Neural crest cell (in vitro differentiated cells): ENCODE measurements at regions not wholly inside any gene's neighbourhood (a gene's known extent, or its start where the extent isn't known, plus 50 kb on each side); places are given as distances from the start of the nearest gene placed in this dataset.

ENCODE experiments used
- DNase-seq: peaks from one replicate; pipeline ENCODE4 v3.0.0; 2021; ENCODE audit warnings: low read depth, mixed read lengths, low spot score
- H3K27ac Mint-ChIP-seq: one replicate; pipeline ENCODE4 v1.8.0; 2021; ENCODE audit warnings: mild to moderate bottlenecking, mixed read lengths; ENCODE audit not compliant: unreplicated experiment
- H3K27me3 Mint-ChIP-seq: 2 replicates; pipeline ENCODE4 v1.8.0; 2021; ENCODE audit warnings: low read depth, mild to moderate bottlenecking, mixed read lengths
- H3K36me3 Mint-ChIP-seq: 2 replicates; pipeline ENCODE4 v1.8.0; 2021; ENCODE audit warnings: low read depth, mild to moderate bottlenecking, mixed read lengths
- H3K4me1 Mint-ChIP-seq: 2 replicates; pipeline ENCODE4 v1.8.0; 2021; ENCODE audit warnings: mixed read lengths
- H3K4me3 Mint-ChIP-seq: one replicate; pipeline ENCODE4 v1.8.0; 2021; ENCODE audit warnings: mild to moderate bottlenecking, mixed read lengths
- H3K9me3 Mint-ChIP-seq: 2 replicates; pipeline ENCODE4 v1.8.0; 2021; ENCODE audit warnings: mixed read lengths
- CTCF ChIP-seq: fragments of 200-600 bp; sonication (generic); conservative IDR thresholded peaks from 2 replicates; pipeline ENCODE4 v1.5.0; 2021; ENCODE audit warnings: antibody characterized with exemption, mild to moderate bottlenecking

- no peak overlapping the region for H3K27ac Mint-ChIP-seq
- no peak for TF ChIP-seq CTCF
Measured at GRCh38 chr1:115164940-115165705, 75.8 kb upstream of the TSPAN2 start.

GRCh38 chr1:115164484-115164883 is 75.2 kb upstream of the TSPAN2 start:
- no peak for TF ChIP-seq CTCF
- no peaks in the 10 kb centered on the region for H3K9me3 Mint-ChIP-seq
- no peaks in the 10 kb centered on the region for H3K27me3 Mint-ChIP-seq
- H3K4me1 Mint-ChIP-seq: no peaks in the 10 kb centered on the region
- no peak overlapping the region for H3K27ac Mint-ChIP-seq
- no peak overlapping the region for H3K4me3 Mint-ChIP-seq
- H3K36me3 Mint-ChIP-seq: no peaks in the 10 kb centered on the region
- no peak for DNase-seq

More at GRCh38 chr1:115164940-115165705, 75.8 kb upstream of the TSPAN2 start:
- H3K36me3 Mint-ChIP-seq: no peaks in the 10 kb centered on the region
- no peaks in the 10 kb centered on the region for H3K27me3 Mint-ChIP-seq
- no peaks in the 10 kb centered on the region for H3K9me3 Mint-ChIP-seq
- no peaks in the 10 kb centered on the region for H3K4me1 Mint-ChIP-seq
- DNase-seq: no peak
- no peak overlapping the region for H3K4me3 Mint-ChIP-seq

GRCh38 chr1:115160728-115161127 is 71.4 kb upstream of the TSPAN2 start:
- Mint-ChIP-seq H3K4me3 (no peak overlapping the region), H3K9me3 (no peaks in the 10 kb centered on the region), H3K4me1 (no peaks in the 10 kb centered on the region), H3K27ac (no peak overlapping the region), H3K36me3 (no peaks in the 10 kb centered on the region), H3K27me3 (no peaks in the 10 kb centered on the region)
- no peak for TF ChIP-seq CTCF
- no peak for DNase-seq

- H3K4me1 Mint-ChIP-seq: no peaks in the 10 kb centered on the region
- no peak for DNase-seq
Measured at GRCh38 chr1:115159958-115160357, 70.7 kb upstream of the TSPAN2 start.

GRCh38 chr1:115158181-115158580 is 68.9 kb upstream of the TSPAN2 start:
- no peak for DNase-seq
- TF ChIP-seq CTCF: no peak
- H3K36me3 Mint-ChIP-seq: no peaks in the 10 kb centered on the region
- H3K4me1 Mint-ChIP-seq: no peaks in the 10 kb centered on the region
- H3K27me3 Mint-ChIP-seq: no peaks in the 10 kb centered on the region
- no peak overlapping the region for H3K4me3 Mint-ChIP-seq
- H3K9me3 Mint-ChIP-seq: peaks cover 2% of the 10 kb centered on the region
- H3K27ac Mint-ChIP-seq: no peak overlapping the region

More at GRCh38 chr1:115159958-115160357, 70.7 kb upstream of the TSPAN2 start:
- Mint-ChIP-seq H3K36me3 (no peaks in the 10 kb centered on the region), H3K27me3 (no peaks in the 10 kb centered on the region), H3K4me3 (no peak overlapping the region), H3K9me3 (no peaks in the 10 kb centered on the region), H3K27ac (no peak overlapping the region)
- TF ChIP-seq CTCF: no peak
